CD4-positive, alpha-beta T cell (primary cell): ENCODE measurements at regions not wholly inside any gene's neighbourhood (a gene's known extent, or its start where the extent isn't known, plus 50 kb on each side); places are given as distances from the start of the nearest gene placed in this dataset.

Experiments used
- ATAC-seq: fragments of 200-7000 bp; cut with Tn5 transposase; one replicate; pipeline ENCODE4 v1.10.0; 2022; ENCODE audit warnings: mild to moderate bottlenecking; ENCODE audit not compliant: poor library complexity
- CTCF ChIA-PET: fragments of 350-600 bp; sonication (Branson Sonifier 250); formaldehyde crosslinking; loops from one replicate; lab custom pipeline; 2021; ENCODE audit warnings: antibody characterized with exemption, inconsistent platforms; lab: Charles Lee
- POLR2A ChIA-PET: fragments of 350-600 bp; sonication (Branson Sonifier 250); formaldehyde crosslinking; loops from one replicate; lab custom pipeline; 2021; ENCODE audit warnings: antibody characterized with exemption, inconsistent platforms; lab: Charles Lee
- DNase-seq, 14 experiments: peaks; one replicate each; pipeline ENCODE4 v3.0.0-alpha.2; 2013 to 2020; ENCODE audit warnings: mixed read lengths in 2 of 14
- H3K27ac ChIP-seq, 2 donors: one replicate each; pipeline versions ENCODE4 v1.5.1 to v1.7.0; 2013; ENCODE audit warnings: low read length in 2 of 2, low read depth in 1 of 2, mild to moderate bottlenecking in 1 of 2
- H3K27me3 ChIP-seq, 2 experiments: 1 replicate in 1 of 2; 2 replicates in 1 of 2; pipeline versions ENCODE4 v1.6.1 to v1.7.0; 2013; ENCODE audit warnings: low read length in 2 of 2, control low read depth in 1 of 2, mild to moderate bottlenecking in 1 of 2, moderate library complexity in 1 of 2; ENCODE audit not compliant: insufficient read depth in 2 of 2, control insufficient read depth in 1 of 2
- H3K36me3 ChIP-seq: one replicate; pipeline ENCODE4 v1.6.1; 2013; ENCODE audit warnings: low read length, control low read depth; ENCODE audit not compliant: insufficient read depth
- H3K4me1 ChIP-seq: one replicate; pipeline ENCODE4 v1.6.1; 2013; ENCODE audit warnings: low read length, control low read depth; ENCODE audit not compliant: insufficient read depth
- H3K4me3 ChIP-seq: one replicate; pipeline ENCODE4 v1.5.1; 2013; ENCODE audit warnings: mild to moderate bottlenecking, low read length, moderate library complexity
- H3K9me3 ChIP-seq, 2 experiments: 1 replicate in 1 of 2; 2 replicates in 1 of 2; pipeline versions ENCODE4 v1.6.1 to v1.7.0; 2013; ENCODE audit warnings: low read length in 2 of 2, mild to moderate bottlenecking in 2 of 2, control low read depth in 1 of 2, moderate library complexity in 1 of 2; ENCODE audit not compliant: control insufficient read depth in 1 of 2, insufficient read depth in 1 of 2
- H3K27ac Mint-ChIP-seq: one replicate; pipeline ENCODE4 v1.8.0; 2020; ENCODE audit warnings: mixed read lengths
- H3K27me3 Mint-ChIP-seq: one replicate; pipeline ENCODE4 v1.8.0; 2021; ENCODE audit warnings: mixed read lengths
- H3K36me3 Mint-ChIP-seq: one replicate; pipeline ENCODE4 v1.8.0; 2021; ENCODE audit warnings: low read depth, mixed read lengths
- H3K4me1 Mint-ChIP-seq: one replicate; pipeline ENCODE4 v1.8.0; 2021; ENCODE audit warnings: low read depth, mixed read lengths
- H3K4me3 Mint-ChIP-seq: one replicate; pipeline ENCODE4 v1.8.0; 2020; ENCODE audit warnings: mild to moderate bottlenecking, mixed read lengths
- H3K9me3 Mint-ChIP-seq: one replicate; pipeline ENCODE4 v1.8.0; 2020; ENCODE audit warnings: mixed read lengths
- intact Hi-C, 2 experiments: fragments of 100-400 bp; cut with DNase I in 1 of 2; cut with micrococcal nuclease in 1 of 2; formaldehyde crosslinking; loops; one replicate each; pipeline versions ENCODE4 v1.15.1 to v1.9.0; 2023 to 2025; cut with DNase I, micrococcal nuclease
- TF ChIP-seq, protein P1 (sequence below): fragments of 200-600 bp; IDR thresholded peaks from one replicate; pipeline ENCODE4 v1.8.0; 2022; ENCODE audit warnings: antibody characterized with exemption, mild to moderate bottlenecking

DNA sequence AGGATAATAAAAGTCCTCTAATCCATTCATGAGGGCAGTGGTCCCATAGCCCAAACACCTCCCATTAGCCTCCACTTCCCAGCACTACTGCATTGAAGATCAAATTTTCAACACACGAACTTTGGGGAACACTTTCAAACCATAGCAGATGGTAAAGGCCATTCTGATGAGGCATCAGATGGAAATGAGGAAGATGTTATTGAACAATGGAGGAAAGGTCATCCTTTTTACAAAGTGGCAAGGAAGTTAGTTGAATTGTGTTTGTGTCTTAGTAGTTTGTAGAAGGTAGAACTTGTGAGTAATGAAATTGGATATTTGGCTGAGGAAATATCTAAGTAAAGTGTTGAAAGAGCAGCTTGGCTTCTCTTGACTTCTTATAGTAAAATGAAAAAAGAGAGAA lies 93.3 kb upstream of the NLRP1 start:
- TF ChIP-seq, protein P1, sequence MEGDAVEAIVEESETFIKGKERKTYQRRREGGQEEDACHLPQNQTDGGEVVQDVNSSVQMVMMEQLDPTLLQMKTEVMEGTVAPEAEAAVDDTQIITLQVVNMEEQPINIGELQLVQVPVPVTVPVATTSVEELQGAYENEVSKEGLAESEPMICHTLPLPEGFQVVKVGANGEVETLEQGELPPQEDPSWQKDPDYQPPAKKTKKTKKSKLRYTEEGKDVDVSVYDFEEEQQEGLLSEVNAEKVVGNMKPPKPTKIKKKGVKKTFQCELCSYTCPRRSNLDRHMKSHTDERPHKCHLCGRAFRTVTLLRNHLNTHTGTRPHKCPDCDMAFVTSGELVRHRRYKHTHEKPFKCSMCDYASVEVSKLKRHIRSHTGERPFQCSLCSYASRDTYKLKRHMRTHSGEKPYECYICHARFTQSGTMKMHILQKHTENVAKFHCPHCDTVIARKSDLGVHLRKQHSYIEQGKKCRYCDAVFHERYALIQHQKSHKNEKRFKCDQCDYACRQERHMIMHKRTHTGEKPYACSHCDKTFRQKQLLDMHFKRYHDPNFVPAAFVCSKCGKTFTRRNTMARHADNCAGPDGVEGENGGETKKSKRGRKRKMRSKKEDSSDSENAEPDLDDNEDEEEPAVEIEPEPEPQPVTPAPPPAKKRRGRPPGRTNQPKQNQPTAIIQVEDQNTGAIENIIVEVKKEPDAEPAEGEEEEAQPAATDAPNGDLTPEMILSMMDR: no peak

DNA sequence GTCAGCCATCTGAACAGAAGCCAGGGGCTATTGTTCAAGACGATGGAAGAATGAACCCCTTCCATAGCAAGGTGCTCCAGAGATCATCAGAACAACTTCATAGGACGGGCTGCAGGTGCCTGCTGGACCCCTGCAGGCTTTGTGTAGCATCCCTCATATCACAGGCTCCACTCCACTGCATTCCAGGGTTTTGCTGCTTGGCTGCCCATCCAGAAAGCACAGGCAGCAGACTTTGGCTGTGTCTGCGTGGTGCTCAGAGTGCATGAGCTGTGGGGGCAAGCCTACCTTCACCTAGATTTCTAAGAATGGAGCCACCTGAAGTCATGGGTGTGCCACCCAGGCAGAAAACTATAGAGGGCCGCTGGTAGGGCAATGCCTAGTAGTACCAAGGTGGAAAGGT lies 93.9 kb upstream of the NLRP1 start:
- no peak overlapping the region for H3K4me3 ChIP-seq
- H3K27me3 ChIP-seq: peaks cover 4 to 8% of the 10 kb centered on the region in 2 experiments
- H3K9me3 ChIP-seq: no peaks in the 10 kb centered on the region
- intact Hi-C loops: no loop called here
- Mint-ChIP-seq H3K27me3 (peaks cover 54% of the 10 kb centered on the region), H3K36me3 (no peaks in the 10 kb centered on the region), H3K27ac (no peak overlapping the region), H3K4me3 (no peak overlapping the region), H3K4me1 (no peaks in the 10 kb centered on the region), H3K9me3 (no peaks in the 10 kb centered on the region)
- H3K36me3 ChIP-seq: no peaks in the 10 kb centered on the region
- ATAC-seq (no peak), DNase-seq (no peak)
- no peak overlapping the region for H3K27ac ChIP-seq
- no peaks in the 10 kb centered on the region for H3K4me1 ChIP-seq
- CTCF ChIA-PET: no interaction called here
- TF ChIP-seq, protein P1: no peak
- POLR2A ChIA-PET: no interaction called here

More for the DNA sequence above, 93.3 kb upstream of the NLRP1 start:
- ChIA-PET CTCF (no interaction called here), POLR2A (no interaction called here)
- no peaks in the 10 kb centered on the region for H3K36me3 ChIP-seq
- no peaks in the 10 kb centered on the region for H3K4me1 Mint-ChIP-seq
- ATAC-seq: no peak
- H3K9me3 Mint-ChIP-seq: no peaks in the 10 kb centered on the region
- H3K27me3 ChIP-seq: peaks cover 4 to 5% of the 10 kb centered on the region in 2 experiments
- H3K4me3 Mint-ChIP-seq: no peak overlapping the region
- no peaks in the 10 kb centered on the region for H3K36me3 Mint-ChIP-seq
- H3K27me3 Mint-ChIP-seq: peaks cover 55% of the 10 kb centered on the region
- no peak overlapping the region for H3K4me3 ChIP-seq
- no peak overlapping the region for H3K27ac Mint-ChIP-seq
- H3K27ac ChIP-seq: no peak overlapping the region
- no peaks in the 10 kb centered on the region for H3K9me3 ChIP-seq
- intact Hi-C loops: no loop called here
- DNase-seq: no peak
- H3K4me1 ChIP-seq: no peaks in the 10 kb centered on the region

DNA sequence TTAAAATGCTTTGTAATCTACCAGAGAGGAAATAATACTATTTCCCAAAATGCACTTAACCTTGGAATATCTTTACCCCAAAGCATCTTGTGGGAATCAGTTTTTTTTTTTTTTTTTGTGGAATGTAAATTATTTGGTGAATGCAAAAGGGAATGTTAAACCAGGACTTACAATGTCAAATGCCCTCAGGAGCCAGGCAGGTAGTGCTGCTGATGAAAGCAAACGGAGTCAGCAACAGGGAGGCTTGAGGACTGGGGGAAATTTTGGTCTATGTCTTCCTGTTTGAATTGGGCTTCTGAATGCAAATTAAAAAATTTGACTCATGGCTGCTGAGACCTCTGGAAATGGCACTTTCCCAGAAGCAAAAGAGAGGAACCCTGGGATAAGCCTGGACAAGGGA lies 96.5 kb upstream of the NLRP1 start:
- Mint-ChIP-seq H3K27me3 (peaks cover 50% of the 10 kb centered on the region), H3K36me3 (no peaks in the 10 kb centered on the region), H3K4me1 (no peaks in the 10 kb centered on the region), H3K4me3 (no peak overlapping the region), H3K27ac (no peak overlapping the region), H3K9me3 (no peaks in the 10 kb centered on the region)
- POLR2A ChIA-PET: no interaction called here
- intact Hi-C loops: no loop called here
- ATAC-seq: no peak
- TF ChIP-seq, protein P1: no peak
- H3K4me3 ChIP-seq: no peak overlapping the region
- H3K27ac ChIP-seq: no peak overlapping the region
- no peak for DNase-seq
- H3K4me1 ChIP-seq: no peaks in the 10 kb centered on the region
- peaks cover 0 to 2% of the 10 kb centered on the region in 2 experiments for H3K9me3 ChIP-seq
- CTCF ChIA-PET: no interaction called here
- H3K36me3 ChIP-seq: no peaks in the 10 kb centered on the region
- H3K27me3 ChIP-seq: peaks cover 4 to 9% of the 10 kb centered on the region in 2 experiments
